WTC11 (cell line): ENCODE measurements at regions not wholly inside any gene's neighbourhood (a gene's known extent, or its start where the extent isn't known, plus 50 kb on each side); places are given as distances from the start of the nearest gene placed in this dataset.

Source experiments
- CTCF ChIP-seq: fragments of 200-600 bp; IDR thresholded peaks from 2 replicates; pipeline ENCODE4 v1.8.0; 2022; ENCODE audit warnings: antibody characterized with exemption
- EMX1 ChIP-seq: fragments of 250-450 bp; sonication (Bioruptor Pico); IDR thresholded peaks from 2 replicates; pipeline ENCODE4 v1.8.0; 2021; ENCODE audit warnings: mild to moderate bottlenecking
- SMAD3 ChIP-seq: sonication (generic); formaldehyde crosslinking; IDR thresholded peaks from 2 replicates; pipeline ENCODE4 v1.8.0; 2022; ENCODE audit warnings: missing genetic modification reagents, mild to moderate bottlenecking, borderline replicate concordance
- TEAD1 ChIP-seq: sonication (generic); formaldehyde crosslinking; IDR thresholded peaks from 2 replicates; pipeline ENCODE4 v1.8.0; 2022; ENCODE audit warnings: mild to moderate bottlenecking, missing genetic modification reagents
- ZNF121 ChIP-seq: sonication (generic); formaldehyde crosslinking; IDR thresholded peaks from 2 replicates; pipeline ENCODE4 v1.8.0; 2023; ENCODE audit warnings: missing genetic modification reagents
- ZNF219 ChIP-seq: sonication (generic); formaldehyde crosslinking; IDR thresholded peaks from 2 replicates; pipeline ENCODE4 v1.8.0; 2023; ENCODE audit warnings: missing genetic modification reagents, mild to moderate bottlenecking, borderline replicate concordance

DNA sequence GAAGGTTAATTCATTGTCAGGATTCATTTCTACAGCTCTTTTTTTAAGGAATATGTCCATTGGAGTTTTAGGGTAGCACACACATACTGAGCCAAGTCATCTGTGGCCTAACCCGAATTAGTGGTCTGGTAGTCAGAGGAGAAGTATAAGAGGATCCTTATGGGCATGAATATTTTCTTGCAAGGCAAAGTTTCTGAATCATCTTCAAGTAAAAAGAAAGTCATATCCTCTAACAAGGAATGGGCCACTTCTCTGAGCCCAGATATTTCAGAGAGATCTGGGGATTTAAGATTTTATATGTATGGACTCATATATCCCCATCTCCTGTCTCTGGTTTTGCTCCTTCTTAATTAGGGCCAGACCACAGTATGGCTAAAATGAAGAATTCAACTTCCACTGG is 99.2 kb upstream of the CDH8 start:
- TF ChIP-seq CTCF = no peak
- no peak for TF ChIP-seq ZNF219 (CRISPR knock-in tag)
- no peak for TF ChIP-seq ZNF121 (CRISPR knock-in tag)
- no peak for TF ChIP-seq TEAD1 (CRISPR knock-in tag)
- TF ChIP-seq EMX1 (CRISPR knock-in tag) = no peak
- TF ChIP-seq SMAD3 (CRISPR knock-in tag) = no peak
